Fibroblast of the aortic adventitia (primary cell): ENCODE measurements at regions not wholly inside any gene's neighbourhood (a gene's known extent, or its start where the extent isn't known, plus 50 kb on each side); places are given as distances from the start of the nearest gene placed in this dataset.

Source experiments
- DNase-seq: peaks from one replicate; pipeline ENCODE4 v3.0.0-alpha.2; 2010; ENCODE audit warnings: low read depth
- H3K4me3 ChIP-seq: 2 replicates; pipeline ENCODE4 v1.5.1; 2011; ENCODE audit warnings: low read depth, mild to moderate bottlenecking, control low read depth, low read length, moderate library complexity
- CTCF ChIP-seq: IDR thresholded peaks from 2 replicates; pipeline ENCODE4 v1.5.1; 2011; ENCODE audit warnings: mild to moderate bottlenecking, low read length, control low read depth, inconsistent platforms; ENCODE audit not compliant: insufficient read depth

DNA sequence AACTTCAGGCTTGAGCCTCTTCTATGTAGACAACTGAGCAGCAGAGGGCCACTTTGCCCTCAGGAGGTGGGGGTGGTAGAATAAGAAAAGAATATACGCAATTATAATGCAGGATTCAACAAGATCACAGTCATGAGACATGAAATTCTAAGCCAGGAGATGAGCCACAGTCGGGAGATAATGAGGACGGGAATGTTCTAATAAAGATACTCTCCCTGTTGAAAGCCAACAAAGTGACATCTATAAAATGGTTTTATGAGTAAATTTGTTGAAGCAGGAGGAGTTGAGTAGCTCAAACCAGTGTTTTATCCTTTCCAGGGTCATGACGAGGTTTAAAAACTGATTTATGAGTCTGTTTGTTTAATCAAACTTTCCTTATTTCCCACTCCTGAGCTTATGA, 152.0 kb upstream of the SERP2 start:
- no peak overlapping the region for H3K4me3 ChIP-seq
- DNase-seq = no peak
- no peak for TF ChIP-seq CTCF

- no peak for TF ChIP-seq CTCF
- peak; percentile 42 for DNase-seq
- H3K4me3 ChIP-seq = no peak overlapping the region
These were observed 149.7 kb upstream of the SERP2 start for GRCh38 chr13:44223770-44224444.

GRCh38 chr13:44224450-44225149, 149.0 kb upstream of the SERP2 start:
- TF ChIP-seq CTCF = no peak
- peak; percentile 85 for DNase-seq
- H3K4me3 ChIP-seq = no peak overlapping the region

GRCh38 chr13:44229371-44230030, 144.1 kb upstream of the SERP2 start:
- no peak overlapping the region for H3K4me3 ChIP-seq
- no peak for TF ChIP-seq CTCF
- DNase-seq = no peak

DNA sequence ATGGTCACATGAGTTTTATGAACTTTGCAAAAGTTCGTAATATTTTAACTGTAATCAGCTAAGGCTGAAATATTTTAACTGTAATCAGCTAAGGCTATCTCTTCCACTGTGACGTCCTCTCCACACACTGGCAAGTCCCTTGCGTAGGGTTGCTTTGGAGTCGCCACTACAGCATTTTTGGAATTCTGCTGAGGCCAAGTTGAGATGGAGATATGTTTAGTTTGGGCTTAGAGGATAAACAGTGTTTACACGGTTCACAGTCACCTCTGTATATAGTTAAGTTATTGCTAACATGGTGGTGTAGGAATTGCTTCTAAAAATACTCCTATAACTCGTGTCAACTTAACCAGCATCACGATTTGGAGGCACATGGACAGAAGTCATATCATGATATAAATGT, 143.6 kb upstream of the SERP2 start:
- no peak for TF ChIP-seq CTCF
- H3K4me3 ChIP-seq = no peak overlapping the region
- no peak for DNase-seq

DNA sequence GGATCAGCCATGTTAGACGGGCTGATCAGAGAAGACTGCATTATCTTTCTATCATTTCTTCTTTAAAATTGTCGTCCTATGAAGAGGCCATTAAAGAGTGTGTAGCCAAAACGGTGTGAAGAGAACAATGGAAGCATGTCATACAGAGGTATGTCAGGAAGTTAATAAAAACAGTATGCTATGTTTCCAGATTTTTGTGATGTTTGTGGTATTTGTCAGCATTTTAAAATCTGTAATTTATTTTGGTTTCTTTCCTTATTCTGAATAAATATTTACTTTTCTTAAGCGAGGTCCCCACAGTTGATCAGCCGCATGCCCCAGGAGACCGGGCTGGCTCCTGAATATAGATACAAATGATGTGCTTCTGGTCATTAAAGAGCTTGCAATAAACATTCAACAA, 142.9 kb upstream of the SERP2 start:
- TF ChIP-seq CTCF = no peak
- no peak overlapping the region for H3K4me3 ChIP-seq
- DNase-seq = peak; percentile 60
